Prostate gland (tissue), 2 donors: ENCODE measurements at regions not wholly inside any gene's neighbourhood (a gene's known extent, or its start where the extent isn't known, plus 50 kb on each side); places are given as distances from the start of the nearest gene placed in this dataset.

Source experiments
- DNase-seq: peaks from one replicate; pipeline ENCODE4 v3.0.0-alpha.2; 2019; ENCODE audit warnings: low spot score
- H3K27ac ChIP-seq, 2 donors: fragments of 200-600 bp; sonication (generic); 2 replicates each; pipeline ENCODE4 v1.5.1; 2017 to 2019
- H3K27me3 ChIP-seq: fragments of 200-600 bp; sonication (generic); replicated peaks from 2 replicates; pipeline ENCODE4 v1.5.1; 2019; ENCODE audit not compliant: insufficient read depth
- H3K36me3 ChIP-seq, 2 donors: fragments of 200-600 bp; sonication (generic); 1 replicate in 1 of 2; 2 replicates in 1 of 2; pipeline versions ENCODE4 v1.5.1 to v1.8.1; 2017 to 2019
- H3K4me1 ChIP-seq: fragments of 200-600 bp; sonication (generic); replicated peaks from 2 replicates; pipeline ENCODE4 v1.5.1; 2019
- H3K4me3 ChIP-seq, 2 donors: fragments of 200-600 bp; sonication (generic); 2 replicates each; pipeline ENCODE4 v1.5.1; 2017 to 2019
- H3K9me3 ChIP-seq: fragments of 200-600 bp; sonication (generic); 2 replicates; pipeline ENCODE4 v1.5.1; 2017
- CTCF ChIP-seq, 4 experiments: fragments of 200-600 bp in 2 of 4; fragments of 450-650 bp in 2 of 4; sonication (generic) in 2 of 4; IDR thresholded peaks; 1 replicate in 3 of 4; 2 replicates in 1 of 4; pipeline ENCODE4 v1.5.1; 2016 to 2019; ENCODE audit warnings: antibody characterized with exemption in 4 of 4, mild to moderate bottlenecking in 2 of 4, moderate library complexity in 2 of 4
- POLR2A ChIP-seq: fragments of 450-650 bp; IDR thresholded peaks from one replicate; pipeline ENCODE4 v1.6.1; 2016; ENCODE audit warnings: antibody characterized with exemption, mild to moderate bottlenecking
- POLR2AphosphoS5 ChIP-seq: sonication (generic); formaldehyde crosslinking; IDR thresholded peaks from one replicate; pipeline ENCODE4 v1.6.1; 2017; ENCODE audit warnings: antibody characterized with exemption
- WGBS: methylation state at CpG from one replicate; pipeline ENCODE4 v1.1.5; 2018; 5-methylcytosine and 5-hydroxymethylcytosine counted together
- intact Hi-C: fragments of 100-400 bp; cut with DNase I; formaldehyde crosslinking; loops from one replicate; pipeline ENCODE4 v1.14.2; 2022

GRCh38 chr20:2212456-2213015, 83.3 kb upstream of the TGM3 start:
- H3K4me3 ChIP-seq = no peak overlapping the region
- H3K27ac ChIP-seq = no peak overlapping the region
- intact Hi-C loops = no loop called here
- no peaks in the 10 kb centered on the region for H3K4me1 ChIP-seq
- no peaks in the 10 kb centered on the region for H3K9me3 ChIP-seq
- TF ChIP-seq CTCF (IDR thresholded peaks at IDR 0.05) = no peak
- DNase-seq = no peak
- H3K27me3 ChIP-seq = no peaks in the 10 kb centered on the region
- WGBS = 74% methylated on average over 6 of the region's 6 CpGs
- H3K36me3 ChIP-seq = no peaks in the 10 kb centered on the region

- TF ChIP-seq CTCF (IDR thresholded peaks at IDR 0.05) = no peak
- TF ChIP-seq POLR2A = no peak
- no peak for TF ChIP-seq POLR2AphosphoS5
- DNase-seq = no peak
- intact Hi-C loops = no loop called here
- H3K27me3 ChIP-seq = no peaks in the 10 kb centered on the region
- H3K9me3 ChIP-seq = no peaks in the 10 kb centered on the region
- no peak overlapping the region for H3K4me3 ChIP-seq
- H3K36me3 ChIP-seq = no peaks in the 10 kb centered on the region
- WGBS = 13% methylated on average over 5 of the region's 5 CpGs
- no peaks in the 10 kb centered on the region for H3K4me1 ChIP-seq
- H3K27ac ChIP-seq = no peak overlapping the region
Measured at GRCh38 chr20:2213401-2213800, 82.4 kb upstream of the TGM3 start.

- intact Hi-C loops = no loop called here
- no peaks in the 10 kb centered on the region for H3K27me3 ChIP-seq
- no peaks in the 10 kb centered on the region for H3K9me3 ChIP-seq
- no peak overlapping the region for H3K27ac ChIP-seq
- no peak overlapping the region for H3K4me3 ChIP-seq
- no peak for TF ChIP-seq POLR2A
- no peak for TF ChIP-seq POLR2AphosphoS5
- TF ChIP-seq CTCF (IDR thresholded peaks at IDR 0.05) = no peak
- 35% methylated on average over 6 of the region's 6 CpGs for WGBS
- no peaks in the 10 kb centered on the region for H3K36me3 ChIP-seq
- no peaks in the 10 kb centered on the region for H3K4me1 ChIP-seq
- DNase-seq = no peak
Measured at GRCh38 chr20:2217857-2218539, 77.8 kb upstream of the TGM3 start.

GRCh38 chr20:2219481-2220006, 76.3 kb upstream of the TGM3 start:
- no peak for DNase-seq
- intact Hi-C loops = no loop called here
- WGBS = 79% methylated on average over 2 of the region's 2 CpGs
- Histone ChIP-seq H3K9me3 (no peaks in the 10 kb centered on the region), H3K4me1 (no peaks in the 10 kb centered on the region), H3K4me3 (no peak overlapping the region), H3K27ac (no peak overlapping the region), H3K27me3 (no peaks in the 10 kb centered on the region), H3K36me3 (no peaks in the 10 kb centered on the region)
- no peak for TF ChIP-seq POLR2A
- no peak for TF ChIP-seq POLR2AphosphoS5
- no peak for TF ChIP-seq CTCF (IDR thresholded peaks at IDR 0.05)

GRCh38 chr20:2220298-2220697, 75.5 kb upstream of the TGM3 start:
- Histone ChIP-seq H3K36me3 (no peaks in the 10 kb centered on the region), H3K27me3 (no peaks in the 10 kb centered on the region), H3K4me1 (no peaks in the 10 kb centered on the region), H3K9me3 (no peaks in the 10 kb centered on the region), H3K4me3 (no peak overlapping the region), H3K27ac (no peak overlapping the region)
- intact Hi-C loops = no loop called here
- no peak for DNase-seq
- no peak for TF ChIP-seq POLR2AphosphoS5
- TF ChIP-seq POLR2A = no peak
- no peak for TF ChIP-seq CTCF (IDR thresholded peaks at IDR 0.05)
- 83% methylated on average over 2 of the region's 2 CpGs for WGBS
